Astrocyte (in vitro differentiated cells and primary cell): ENCODE measurements at regions not wholly inside any gene's neighbourhood (a gene's known extent, or its start where the extent isn't known, plus 50 kb on each side); places are given as distances from the start of the nearest gene placed in this dataset.

Experiments used
- DNase-seq: peaks from one replicate; pipeline ENCODE4 v3.0.0-alpha.2; 2010; ENCODE audit warnings: low read depth
- FAIRE-seq: peaks from 2 replicates; lab custom pipeline; 2011; peaks lifted over from hg19 to GRCh38; lab: Jason Lieb, UNC
- H2AFZ ChIP-seq: 2 replicates; pipeline ENCODE4 v1.6.0; 2012; ENCODE audit warnings: low read depth, low read length, inconsistent platforms
- H3K27ac ChIP-seq: 2 replicates; pipeline ENCODE4 v1.5.1; 2011; ENCODE audit warnings: low read depth, low read length, inconsistent platforms
- H3K27me3 ChIP-seq: 2 replicates; pipeline ENCODE4 v1.6.0; 2011; ENCODE audit warnings: low read length, inconsistent platforms; ENCODE audit not compliant: insufficient read depth
- H3K36me3 ChIP-seq: 2 replicates; pipeline ENCODE4 v1.5.1; 2011; ENCODE audit warnings: low read length, inconsistent platforms; ENCODE audit not compliant: insufficient read depth
- H3K4me1 ChIP-seq: 2 replicates; pipeline ENCODE4 v1.5.1; 2011; ENCODE audit warnings: low read length, inconsistent platforms; ENCODE audit not compliant: insufficient read depth
- H3K4me2 ChIP-seq: 2 replicates; pipeline ENCODE4 v1.6.0; 2012; ENCODE audit warnings: low read length, inconsistent platforms
- H3K4me3 ChIP-seq: 2 replicates; pipeline ENCODE4 v1.5.1; 2011; ENCODE audit warnings: low read depth, mild to moderate bottlenecking, low read length, inconsistent platforms; ENCODE audit not compliant: insufficient read depth
- H3K79me2 ChIP-seq: 2 replicates; pipeline ENCODE4 v1.6.0; 2012; ENCODE audit warnings: mild to moderate bottlenecking, low read length, inconsistent platforms; ENCODE audit not compliant: insufficient read depth
- H3K9ac ChIP-seq: 2 replicates; pipeline ENCODE4 v1.6.0; 2012; ENCODE audit warnings: mild to moderate bottlenecking, low read length, inconsistent platforms
- H3K9me3 ChIP-seq: 2 replicates; pipeline ENCODE4 v1.5.1; 2012; ENCODE audit warnings: low read depth, mild to moderate bottlenecking, low read length, inconsistent platforms; ENCODE audit not compliant: insufficient read depth
- H4K20me1 ChIP-seq: 2 replicates; pipeline ENCODE4 v1.6.0; 2012; ENCODE audit warnings: low read length, inconsistent platforms; ENCODE audit not compliant: insufficient read depth
- H3K27ac Mint-ChIP-seq: one replicate; pipeline ENCODE4 v1.8.0; 2021; ENCODE audit warnings: mild to moderate bottlenecking, mixed read lengths; ENCODE audit not compliant: unreplicated experiment
- H3K27me3 Mint-ChIP-seq: one replicate; pipeline ENCODE4 v1.8.0; 2021; ENCODE audit warnings: low read depth, mixed read lengths; ENCODE audit not compliant: unreplicated experiment
- H3K36me3 Mint-ChIP-seq: one replicate; pipeline ENCODE4 v1.8.0; 2021; ENCODE audit warnings: low read depth, mixed read lengths; ENCODE audit not compliant: unreplicated experiment
- H3K4me1 Mint-ChIP-seq: one replicate; pipeline ENCODE4 v1.8.0; 2021; ENCODE audit warnings: low read depth, mixed read lengths; ENCODE audit not compliant: unreplicated experiment
- H3K4me3 Mint-ChIP-seq: one replicate; pipeline ENCODE4 v1.8.0; 2021; ENCODE audit warnings: mild to moderate bottlenecking, moderate library complexity, mixed read lengths; ENCODE audit not compliant: unreplicated experiment
- H3K9me3 Mint-ChIP-seq: one replicate; pipeline ENCODE4 v1.8.0; 2021; ENCODE audit warnings: mild to moderate bottlenecking, mixed read lengths; ENCODE audit not compliant: unreplicated experiment
- EZH2 ChIP-seq: IDR thresholded peaks from 2 replicates; pipeline ENCODE4 v1.6.1; 2012; ENCODE audit warnings: mild to moderate bottlenecking, low read length, inconsistent platforms; ENCODE audit not compliant: insufficient read depth
- TF ChIP-seq, protein P1 (sequence below): IDR thresholded peaks from 2 replicates; pipeline ENCODE4 v1.5.1; 2011; ENCODE audit warnings: low read depth, mild to moderate bottlenecking, inconsistent platforms, low read length, moderate library complexity; ENCODE audit not compliant: insufficient read depth

DNA sequence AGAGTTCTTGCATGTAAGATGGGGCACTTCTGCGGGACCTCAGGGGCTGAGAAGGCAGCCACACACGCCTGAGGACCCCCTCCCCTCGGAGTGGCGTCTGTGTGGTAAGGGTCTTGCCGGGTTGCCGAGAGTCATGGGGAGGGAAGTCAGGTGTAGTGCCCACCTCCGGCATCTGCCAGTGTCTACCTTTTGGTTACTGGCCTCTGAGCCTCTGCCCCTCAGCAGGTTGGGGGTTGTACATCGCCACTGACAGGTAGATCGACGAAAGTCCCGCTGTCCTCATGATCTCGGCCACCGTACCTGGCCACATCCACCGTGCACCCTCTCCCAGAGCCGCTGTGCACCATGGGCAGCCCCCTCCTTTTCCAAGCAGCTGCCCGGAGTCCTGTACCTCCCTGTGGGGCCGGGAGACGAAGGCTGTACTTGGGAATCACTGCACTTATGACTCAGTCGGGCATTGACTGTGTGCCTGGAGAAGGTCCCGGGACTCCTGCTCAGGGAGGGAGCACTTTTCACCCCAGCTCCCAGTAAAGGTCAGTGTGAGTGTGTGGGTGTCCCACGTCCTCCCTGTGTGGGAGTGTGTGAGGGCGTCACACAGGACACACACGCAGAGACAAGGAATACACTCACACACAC, 332.4 kb upstream of the MYT1L start:
- Histone ChIP-seq H2AFZ (no peak overlapping the region), H3K9me3 (no peaks in the 10 kb centered on the region), H3K27ac (no peak overlapping the region), H3K9ac (peak overlapping the region; percentile 52), H3K79me2 (no peaks in the 10 kb centered on the region), H3K4me2 (peak overlapping the region; percentile 33), H4K20me1 (no peaks in the 10 kb centered on the region), H3K27me3 (no peaks in the 10 kb centered on the region), H3K36me3 (no peaks in the 10 kb centered on the region), H3K4me1 (peaks cover 5% of the 10 kb centered on the region), H3K4me3 (no peak overlapping the region)
- peaks cover 47% of the 10 kb centered on the region for H3K4me1 Mint-ChIP-seq
- peaks cover 4% of the 10 kb centered on the region for H3K27me3 Mint-ChIP-seq
- DNase-seq (peak; percentile 33), FAIRE-seq (no peak)
- H3K27ac Mint-ChIP-seq, result peak overlapping the region; percentile 96
- peak overlapping the region; percentile 80 for H3K4me3 Mint-ChIP-seq
- H3K36me3 Mint-ChIP-seq, result peaks cover 4% of the 10 kb centered on the region
- peaks cover 7% of the 10 kb centered on the region for H3K9me3 Mint-ChIP-seq
- TF ChIP-seq, protein P1, sequence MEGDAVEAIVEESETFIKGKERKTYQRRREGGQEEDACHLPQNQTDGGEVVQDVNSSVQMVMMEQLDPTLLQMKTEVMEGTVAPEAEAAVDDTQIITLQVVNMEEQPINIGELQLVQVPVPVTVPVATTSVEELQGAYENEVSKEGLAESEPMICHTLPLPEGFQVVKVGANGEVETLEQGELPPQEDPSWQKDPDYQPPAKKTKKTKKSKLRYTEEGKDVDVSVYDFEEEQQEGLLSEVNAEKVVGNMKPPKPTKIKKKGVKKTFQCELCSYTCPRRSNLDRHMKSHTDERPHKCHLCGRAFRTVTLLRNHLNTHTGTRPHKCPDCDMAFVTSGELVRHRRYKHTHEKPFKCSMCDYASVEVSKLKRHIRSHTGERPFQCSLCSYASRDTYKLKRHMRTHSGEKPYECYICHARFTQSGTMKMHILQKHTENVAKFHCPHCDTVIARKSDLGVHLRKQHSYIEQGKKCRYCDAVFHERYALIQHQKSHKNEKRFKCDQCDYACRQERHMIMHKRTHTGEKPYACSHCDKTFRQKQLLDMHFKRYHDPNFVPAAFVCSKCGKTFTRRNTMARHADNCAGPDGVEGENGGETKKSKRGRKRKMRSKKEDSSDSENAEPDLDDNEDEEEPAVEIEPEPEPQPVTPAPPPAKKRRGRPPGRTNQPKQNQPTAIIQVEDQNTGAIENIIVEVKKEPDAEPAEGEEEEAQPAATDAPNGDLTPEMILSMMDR, result no peak
- no peak for TF ChIP-seq EZH2

DNA sequence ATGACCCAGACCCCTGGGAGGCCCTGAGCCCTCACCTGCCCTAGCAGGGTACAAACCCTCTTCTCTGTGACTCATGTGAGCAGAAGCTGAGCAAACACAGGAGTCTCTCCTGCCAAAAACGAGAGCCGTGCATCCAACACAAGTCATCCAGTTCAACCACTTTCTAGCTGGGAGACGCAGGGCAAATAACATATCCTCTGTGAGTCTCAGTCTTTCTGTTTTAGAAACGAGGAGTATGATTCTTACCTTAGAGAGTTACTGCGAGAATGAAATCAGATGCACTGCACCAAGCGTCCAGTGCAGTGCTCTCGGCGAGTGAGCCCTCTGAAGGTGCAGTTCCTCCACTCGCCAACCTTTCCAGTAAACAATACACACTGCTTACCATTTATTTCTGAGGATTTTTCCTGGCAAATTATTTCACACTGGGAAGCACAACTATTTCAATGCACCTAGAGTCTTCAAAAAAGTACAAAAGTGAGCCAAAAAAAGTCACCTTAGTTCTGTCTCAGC, 331.8 kb upstream of the MYT1L start:
- Histone ChIP-seq H4K20me1 (no peaks in the 10 kb centered on the region), H3K9me3 (no peaks in the 10 kb centered on the region), H3K36me3 (no peaks in the 10 kb centered on the region), H3K9ac (no peak overlapping the region), H3K79me2 (no peaks in the 10 kb centered on the region), H3K4me1 (peaks cover 5% of the 10 kb centered on the region), H3K27ac (no peak overlapping the region), H3K4me2 (no peak overlapping the region), H2AFZ (no peak overlapping the region), H3K27me3 (no peaks in the 10 kb centered on the region), H3K4me3 (no peak overlapping the region)
- Mint-ChIP-seq H3K4me1 (peaks cover 47% of the 10 kb centered on the region), H3K36me3 (peaks cover 4% of the 10 kb centered on the region), H3K27ac (peak overlapping the region; percentile 96), H3K9me3 (peaks cover 13% of the 10 kb centered on the region), H3K27me3 (peaks cover under 1% of the 10 kb centered on the region), H3K4me3 (no peak overlapping the region)
- TF ChIP-seq, protein P1, result no peak
- no peak for TF ChIP-seq EZH2
- DNase-seq (no peak), FAIRE-seq (no peak)

DNA sequence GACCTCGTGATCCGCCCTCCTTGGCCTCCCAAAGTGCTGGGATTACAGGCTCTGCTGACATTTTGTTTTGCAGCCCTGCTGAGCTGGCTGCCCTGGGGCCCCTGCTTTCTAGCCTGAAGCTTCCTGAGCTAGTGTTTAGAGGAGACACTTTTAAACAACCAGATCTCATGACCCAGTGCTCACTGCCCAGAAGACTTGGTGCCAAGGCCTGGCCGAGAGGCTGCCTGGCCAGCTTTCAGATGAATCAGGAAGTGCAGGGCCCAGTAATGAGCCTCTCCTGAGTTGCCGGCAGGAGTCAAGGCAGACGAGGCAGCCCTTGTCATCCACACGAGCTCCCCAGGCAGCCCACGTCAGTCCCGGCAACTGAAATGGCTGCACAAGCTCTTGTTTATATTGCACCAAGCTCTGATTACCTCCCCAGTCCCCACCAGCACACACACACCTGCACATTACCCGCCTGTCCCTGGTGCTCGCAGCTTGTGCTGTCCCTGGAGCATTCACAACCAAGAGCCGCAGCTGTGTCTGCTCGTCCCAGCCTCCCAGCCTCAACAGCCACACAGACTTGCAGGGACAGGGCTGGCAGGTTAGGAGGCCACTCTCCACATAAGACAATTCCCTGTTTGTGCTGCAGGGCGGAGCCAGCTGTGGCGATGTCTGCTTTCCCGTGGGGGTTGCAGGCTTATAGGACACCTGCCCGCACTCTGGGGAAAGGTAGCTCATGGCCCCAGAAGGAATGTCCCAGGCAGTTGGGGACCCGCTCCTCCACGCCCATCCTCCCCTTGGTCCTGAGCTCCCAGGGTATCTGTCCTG, 331.2 kb upstream of the MYT1L start:
- H3K4me2 ChIP-seq, result no peak overlapping the region
- no peak overlapping the region for H3K9ac ChIP-seq
- no peak for FAIRE-seq
- no peak for TF ChIP-seq EZH2
- TF ChIP-seq, protein P1, result no peak
- Mint-ChIP-seq H3K27ac (no peak overlapping the region), H3K4me1 (peaks cover 47% of the 10 kb centered on the region), H3K4me3 (no peak overlapping the region), H3K36me3 (peaks cover 4% of the 10 kb centered on the region), H3K27me3 (no peaks in the 10 kb centered on the region), H3K9me3 (peaks cover 14% of the 10 kb centered on the region)
- H4K20me1 ChIP-seq, result no peaks in the 10 kb centered on the region
- H3K79me2 ChIP-seq, result no peaks in the 10 kb centered on the region
- no peaks in the 10 kb centered on the region for H3K27me3 ChIP-seq
- H3K4me1 ChIP-seq, result peaks cover 5% of the 10 kb centered on the region
- no peak overlapping the region for H3K27ac ChIP-seq
- H3K9me3 ChIP-seq, result no peaks in the 10 kb centered on the region
- H2AFZ ChIP-seq, result no peak overlapping the region
- no peak overlapping the region for H3K4me3 ChIP-seq
- no peaks in the 10 kb centered on the region for H3K36me3 ChIP-seq
- DNase-seq, result no peak
